ENCODE measurements at regions not wholly inside any gene's neighbourhood (a gene's known extent, or its start where the extent isn't known, plus 50 kb on each side); places are given as distances from the start of the nearest gene placed in this dataset.

DNA sequence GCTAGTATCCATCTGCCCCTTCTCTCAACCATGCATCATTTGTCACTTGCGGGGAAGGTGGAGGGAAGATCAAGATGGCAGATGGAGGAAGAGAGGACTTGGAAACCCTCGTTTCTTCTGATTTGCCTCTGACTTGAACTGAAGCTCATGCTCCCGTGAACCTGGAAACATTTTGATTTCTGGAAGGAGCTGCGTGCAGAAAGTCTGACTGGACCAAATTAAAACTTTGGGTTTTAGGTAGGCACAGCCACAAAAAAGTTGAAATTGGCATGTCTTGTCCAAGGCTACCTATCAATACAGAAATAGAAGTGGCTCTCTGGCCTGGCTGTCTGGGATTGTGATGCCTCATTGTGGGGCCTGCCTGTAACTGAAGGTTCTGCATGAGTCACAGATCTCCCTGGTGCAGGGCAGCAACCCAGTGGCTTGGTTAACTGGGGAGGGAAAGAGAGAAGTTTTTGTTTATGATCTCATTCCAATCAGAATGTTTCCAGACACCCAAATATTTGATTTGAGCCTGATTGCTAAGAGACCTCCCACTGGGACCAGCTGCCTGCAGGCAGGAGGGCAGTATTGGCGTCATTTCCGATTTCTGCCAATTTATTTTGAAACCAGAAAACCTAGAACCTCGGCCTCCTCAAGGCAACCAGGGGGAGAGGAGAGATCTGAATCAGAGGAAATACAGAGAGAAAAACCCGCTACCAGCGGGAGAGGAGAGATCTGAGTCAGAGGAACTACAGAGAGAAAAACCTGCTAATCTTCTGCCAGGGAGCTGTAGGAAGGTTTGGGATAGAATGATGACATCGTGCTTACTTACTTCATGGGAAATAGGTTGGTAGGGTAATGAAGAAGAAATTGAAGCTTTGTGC lies 363.6 kb downstream of the ANKRD30A start:
- TF ChIP-seq POLR2A (IDR thresholded peaks at IDR 0.05) (no peak), CTCF (IDR thresholded peaks at IDR 0.05) (no peak)

Data from Peyer's patch (tissue), 4 donors.